NAMALWA (cell line): ENCODE measurements at regions not wholly inside any gene's neighbourhood (a gene's known extent, or its start where the extent isn't known, plus 50 kb on each side); places are given as distances from the start of the nearest gene placed in this dataset.

Source experiments
- DNase-seq: peaks from one replicate; pipeline ENCODE4 v3.0.0-alpha.2; 2015; ENCODE audit warnings: low spot score

DNA sequence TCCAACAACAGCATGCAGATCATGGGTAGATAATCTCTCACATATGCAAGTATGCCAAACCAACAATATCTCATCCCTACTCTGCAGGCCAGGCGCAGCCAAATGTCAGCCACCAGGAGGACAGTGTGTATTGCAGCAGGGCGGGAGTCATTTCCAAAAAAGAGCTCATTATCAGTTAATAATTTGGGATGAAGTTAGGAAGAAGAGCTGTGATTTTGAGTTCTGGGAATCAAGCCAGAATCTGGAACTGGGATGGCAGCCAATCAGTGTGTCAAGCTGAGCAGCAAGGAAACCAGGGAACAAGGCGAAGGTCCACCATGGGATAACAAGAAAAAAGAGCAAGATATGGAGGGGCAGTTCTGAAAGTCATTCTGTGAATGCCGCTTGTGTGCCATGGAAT, 88.2 kb upstream of the CAMK2D start:
- DNase-seq, result no peak

GRCh38 chr4:113847710-113848109, 86.2 kb upstream of the CAMK2D start:
- DNase-seq, result no peak

DNA sequence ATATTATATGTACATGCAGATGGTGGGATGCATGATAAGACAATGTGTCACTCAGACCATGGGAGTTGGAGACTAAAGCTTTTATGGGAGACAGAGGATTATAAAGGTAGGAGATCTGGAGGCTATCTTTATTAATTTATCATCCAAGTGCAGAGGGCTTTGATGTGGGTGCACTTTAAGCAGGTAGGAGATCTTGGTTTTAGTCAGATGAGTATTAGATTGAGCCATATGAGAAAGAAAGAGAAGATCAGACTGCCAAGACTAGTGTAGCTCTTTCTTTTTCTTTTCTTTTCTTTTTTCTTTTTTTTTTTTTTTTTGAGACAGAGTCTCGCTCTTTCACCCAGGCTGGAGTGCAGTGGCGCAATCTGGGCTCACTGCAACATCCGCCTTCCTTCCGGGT, 84.9 kb upstream of the CAMK2D start:
- DNase-seq, result no peak

GRCh38 chr4:113845138-113845537, 83.6 kb upstream of the CAMK2D start:
- no peak for DNase-seq

- DNase-seq, result no peak
These were observed 82.8 kb upstream of the CAMK2D start for GRCh38 chr4:113844369-113844768.

GRCh38 chr4:113840861-113841260, 79.3 kb upstream of the CAMK2D start:
- no peak for DNase-seq

GRCh38 chr4:113838460-113838859, 76.9 kb upstream of the CAMK2D start:
- no peak for DNase-seq

DNA sequence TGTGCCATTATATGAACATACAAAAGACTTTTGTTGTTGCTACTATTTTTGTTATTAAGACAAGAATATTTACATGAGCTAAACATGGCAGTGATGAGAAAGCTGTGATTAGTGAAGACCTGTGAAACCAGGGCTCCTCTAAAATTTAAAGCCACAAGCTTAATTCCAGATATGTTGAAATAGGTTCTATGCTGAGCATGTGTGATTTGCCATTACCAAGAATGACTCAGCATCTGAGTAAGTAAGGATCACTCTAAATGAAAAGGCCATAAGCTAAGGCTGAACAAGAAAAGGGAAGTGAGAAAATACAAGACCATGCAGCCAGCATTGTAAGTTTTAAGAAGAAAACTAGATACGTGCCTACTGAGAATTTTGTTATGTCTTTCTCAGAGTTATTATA, 75.9 kb upstream of the CAMK2D start:
- peak; percentile 72 for DNase-seq

- DNase-seq, result no peak
These were observed 73.5 kb upstream of the CAMK2D start for GRCh38 chr4:113835005-113835404.

DNA sequence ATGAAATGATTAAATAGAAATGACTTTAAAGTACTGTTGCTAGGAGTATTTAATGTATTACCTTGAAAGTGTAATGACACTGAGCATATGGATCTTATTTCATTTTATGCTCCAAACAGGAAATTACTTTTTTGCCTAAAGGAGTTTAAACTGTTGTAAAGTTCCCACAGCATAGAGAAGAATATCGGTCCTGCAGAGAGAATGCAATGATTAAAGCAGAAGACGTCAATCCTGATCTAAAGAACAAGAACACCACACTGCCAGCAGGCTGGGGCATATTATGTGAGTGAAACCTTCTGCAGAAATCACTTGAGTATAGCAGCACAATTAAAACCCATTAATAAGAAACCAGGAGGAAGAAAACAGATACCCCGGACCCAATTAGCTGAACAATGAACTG, 72.8 kb upstream of the CAMK2D start:
- DNase-seq, result no peak

DNA sequence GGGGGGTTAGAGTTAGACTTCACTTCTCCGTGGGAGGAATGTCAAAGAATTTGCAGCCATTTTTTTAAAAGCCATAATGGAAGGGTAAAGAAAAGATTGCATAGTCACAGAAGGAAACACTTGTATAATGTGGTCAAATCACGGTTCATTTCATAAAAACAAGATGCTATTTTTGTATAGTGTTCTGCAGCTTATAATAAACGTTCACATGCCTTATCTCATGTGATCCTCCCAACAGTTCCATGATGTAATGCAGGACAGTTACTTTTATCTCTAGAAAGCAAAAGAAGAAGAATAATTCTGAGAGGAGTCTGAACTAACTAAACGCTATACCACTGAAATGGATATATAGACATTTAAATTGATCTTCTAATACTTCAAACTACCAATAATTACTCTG, 71.3 kb upstream of the CAMK2D start:
- peak; percentile 41 for DNase-seq

GRCh38 chr4:113831457-113831856, 69.9 kb upstream of the CAMK2D start:
- peak; percentile 5 for DNase-seq

GRCh38 chr4:113828702-113829101, 67.2 kb upstream of the CAMK2D start:
- no peak for DNase-seq

- no peak for DNase-seq
These were observed 65.7 kb upstream of the CAMK2D start for GRCh38 chr4:113827285-113827684.

- no peak for DNase-seq
These were observed 64.9 kb upstream of the CAMK2D start for GRCh38 chr4:113826421-113826820.

GRCh38 chr4:113825272-113825671, 63.7 kb upstream of the CAMK2D start:
- peak; percentile 19 for DNase-seq

GRCh38 chr4:113824396-113824795, 62.9 kb upstream of the CAMK2D start:
- no peak for DNase-seq

DNA sequence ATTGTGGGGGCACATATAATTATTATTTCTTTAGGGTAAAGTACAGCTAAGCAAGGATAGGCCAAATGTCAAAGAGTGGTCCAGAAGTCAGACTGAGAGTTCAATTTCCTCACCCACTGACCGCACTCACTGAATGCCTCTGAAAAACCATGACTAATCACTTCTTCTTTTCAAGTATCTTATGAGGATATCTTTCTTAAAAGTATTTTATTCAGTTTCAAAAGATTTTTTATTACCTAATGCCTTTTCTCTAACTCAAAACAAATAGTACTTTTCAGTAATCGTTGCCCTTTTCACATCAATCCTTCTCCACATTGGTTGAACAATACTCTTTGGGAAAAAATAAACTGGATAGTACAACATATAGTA, 61.7 kb upstream of the CAMK2D start:
- DNase-seq, result no peak

GRCh38 chr4:113822555-113823290, 61.2 kb upstream of the CAMK2D start:
- no peak for DNase-seq

GRCh38 chr4:113821856-113822255, 60.3 kb upstream of the CAMK2D start:
- no peak for DNase-seq

GRCh38 chr4:113820108-113820507, 58.6 kb upstream of the CAMK2D start:
- no peak for DNase-seq

DNA sequence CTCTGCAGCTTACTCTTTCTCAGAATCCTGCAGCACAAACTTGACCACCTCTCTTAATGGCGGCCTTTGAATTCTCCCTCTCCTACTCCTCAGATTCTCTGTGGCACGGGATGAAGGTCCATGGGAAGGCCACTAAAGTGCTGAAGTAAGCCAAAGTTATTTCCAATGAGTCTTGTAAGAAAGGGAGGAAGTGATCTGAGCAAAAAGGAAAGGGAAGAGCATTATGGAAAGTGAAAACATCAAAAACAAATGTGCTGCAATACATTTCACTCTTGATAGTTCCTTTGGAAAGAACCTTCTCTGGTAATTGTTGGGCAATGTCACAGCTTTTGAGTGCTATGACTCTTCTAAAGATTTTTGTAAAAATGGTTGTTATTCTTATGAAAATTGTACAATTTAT, 54.3 kb upstream of the CAMK2D start:
- no peak for DNase-seq

DNA sequence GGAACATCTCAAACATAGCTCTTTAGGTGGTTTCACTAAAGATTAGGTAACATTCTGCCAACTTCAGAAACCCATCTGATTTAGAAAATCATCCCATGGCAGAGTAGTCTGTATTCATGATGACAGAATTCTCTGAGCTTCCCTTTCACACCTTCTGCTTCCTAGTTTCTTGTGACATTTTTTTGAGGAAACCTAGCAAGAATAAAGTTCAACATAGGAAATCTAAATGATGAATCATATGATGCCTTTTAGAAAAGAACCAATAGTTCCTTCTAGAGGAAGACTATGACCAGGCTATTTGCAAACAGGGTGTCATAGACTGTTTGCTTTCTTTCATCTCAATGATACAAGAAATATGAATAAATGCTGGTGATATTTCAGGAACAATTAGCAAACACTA, 49.8 kb upstream of the CAMK2D start:
- DNase-seq, result no peak
